GM18505 (cell line): ENCODE measurements at regions not wholly inside any gene's neighbourhood (a gene's known extent, or its start where the extent isn't known, plus 50 kb on each side); places are given as distances from the start of the nearest gene placed in this dataset.

Source experiments
- ATAC-seq: cut with Tn5 transposase; IDR thresholded peaks from one replicate; pipeline ENCODE4 v1.9.1; 2021; ENCODE audit not compliant: unreplicated experiment
- POLR2A ChIP-seq: IDR thresholded peaks from 4 replicates; pipeline ENCODE4 v1.6.1; 2011; ENCODE audit warnings: borderline replicate concordance; ENCODE audit not compliant: insufficient read depth, insufficient read length; ENCODE audit errors: extremely low read depth

DNA sequence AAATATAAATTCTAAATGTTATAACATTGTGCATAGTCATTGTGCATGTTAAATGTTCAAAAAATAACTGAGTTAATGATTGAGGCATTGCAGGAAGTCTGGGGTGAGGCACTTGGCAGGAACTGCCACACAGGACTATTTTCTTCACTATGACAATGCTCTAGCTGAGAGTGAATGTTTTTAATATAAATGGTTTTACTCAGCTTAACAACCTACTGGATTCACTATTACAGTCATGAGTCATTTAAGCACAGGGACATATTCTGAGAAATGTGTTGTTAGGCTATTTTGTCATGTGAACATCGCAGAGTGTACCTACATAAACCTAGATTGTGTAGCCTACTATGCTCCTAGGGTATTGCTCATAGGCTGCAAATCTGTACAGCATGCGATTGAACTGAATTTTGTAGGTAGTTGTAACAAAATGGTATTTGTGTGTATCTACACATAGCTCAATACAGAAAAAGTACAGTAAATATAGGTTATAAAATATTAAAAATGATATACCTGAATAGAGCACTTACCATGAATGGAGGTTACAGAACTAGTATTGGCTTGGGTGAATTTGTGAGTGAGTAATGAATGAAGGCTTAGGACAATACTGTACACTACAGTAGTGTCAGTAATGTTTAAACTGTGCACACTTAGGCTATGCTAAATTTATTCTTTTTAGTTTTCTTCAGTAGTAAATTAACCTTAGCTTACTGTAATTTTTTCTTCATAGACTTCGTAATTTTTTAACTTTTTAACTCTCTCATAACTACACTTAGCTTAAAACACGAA, 346.1 kb upstream of the PTGER4 start:
- ATAC-seq, result no peak
- TF ChIP-seq POLR2A, result no peak

- no peak for ATAC-seq
- TF ChIP-seq POLR2A, result no peak
Observed at GRCh38 chr5:40332970-40333369, 346.7 kb upstream of the PTGER4 start.

- no peak for TF ChIP-seq POLR2A
- no peak for ATAC-seq
Observed at GRCh38 chr5:40331616-40332015, 348.1 kb upstream of the PTGER4 start.

DNA sequence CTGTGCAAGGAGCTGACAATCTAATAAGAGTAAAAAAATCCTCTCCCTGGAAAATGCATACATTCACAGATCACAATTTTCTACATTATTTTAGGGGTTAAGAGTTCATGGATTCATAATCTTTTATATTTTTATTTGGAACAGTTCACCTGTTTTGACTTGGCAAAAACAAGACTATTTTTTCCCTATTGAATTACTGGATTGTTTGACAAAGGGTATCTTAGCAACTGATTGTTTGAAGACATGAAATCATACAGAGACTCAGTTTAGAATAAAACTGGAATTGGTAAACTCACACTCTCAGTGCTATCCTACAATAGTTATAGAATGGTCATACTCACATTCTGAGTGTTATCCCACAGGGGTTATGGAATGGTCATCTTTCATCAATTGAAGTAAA, 358.2 kb upstream of the PTGER4 start:
- no peak for TF ChIP-seq POLR2A
- ATAC-seq, result no peak

DNA sequence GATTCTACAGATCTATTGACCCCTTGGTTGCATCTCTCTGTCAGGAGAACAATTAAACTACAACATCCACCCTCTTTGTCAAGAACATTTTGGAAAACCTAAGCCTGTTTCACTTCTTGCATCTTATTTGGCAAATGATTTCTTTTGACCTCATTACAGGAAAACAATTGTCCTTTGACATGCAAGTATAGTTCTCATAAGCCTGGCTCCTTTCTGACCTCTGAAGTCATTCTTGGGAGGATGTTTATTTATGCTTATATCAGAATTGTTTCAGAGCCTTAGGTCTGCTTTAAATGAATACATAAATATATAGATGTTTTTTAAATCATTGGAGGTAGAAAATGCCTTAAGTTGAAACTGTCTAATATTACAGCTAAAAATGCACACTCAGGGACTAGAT, 361.3 kb upstream of the PTGER4 start:
- TF ChIP-seq POLR2A, result no peak
- no peak for ATAC-seq

GRCh38 chr5:40317023-40317422, 362.7 kb upstream of the PTGER4 start:
- ATAC-seq, result no peak
- TF ChIP-seq POLR2A, result no peak

DNA sequence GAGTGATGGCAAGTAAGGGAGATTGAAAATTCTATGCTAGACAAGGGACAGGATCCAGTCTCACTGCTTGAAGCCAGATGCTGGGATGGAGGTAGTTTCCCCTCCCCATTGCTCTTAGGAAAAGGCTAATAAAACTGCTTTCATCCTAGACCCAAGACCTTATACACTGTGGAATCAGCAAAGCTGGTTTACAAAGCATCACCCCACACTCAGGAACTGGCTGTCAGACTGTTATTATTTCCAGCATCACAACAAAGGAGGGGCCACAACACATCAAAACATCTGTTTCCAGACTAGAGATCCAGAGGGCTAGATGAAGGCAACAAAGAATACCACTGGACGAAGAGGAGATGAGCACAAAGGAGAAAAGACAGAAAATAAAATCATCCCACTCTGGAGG, 364.6 kb upstream of the PTGER4 start:
- TF ChIP-seq POLR2A, result no peak
- ATAC-seq, result no peak

GRCh38 chr5:40314275-40314674, 365.4 kb upstream of the PTGER4 start:
- TF ChIP-seq POLR2A, result no peak
- ATAC-seq, result no peak

DNA sequence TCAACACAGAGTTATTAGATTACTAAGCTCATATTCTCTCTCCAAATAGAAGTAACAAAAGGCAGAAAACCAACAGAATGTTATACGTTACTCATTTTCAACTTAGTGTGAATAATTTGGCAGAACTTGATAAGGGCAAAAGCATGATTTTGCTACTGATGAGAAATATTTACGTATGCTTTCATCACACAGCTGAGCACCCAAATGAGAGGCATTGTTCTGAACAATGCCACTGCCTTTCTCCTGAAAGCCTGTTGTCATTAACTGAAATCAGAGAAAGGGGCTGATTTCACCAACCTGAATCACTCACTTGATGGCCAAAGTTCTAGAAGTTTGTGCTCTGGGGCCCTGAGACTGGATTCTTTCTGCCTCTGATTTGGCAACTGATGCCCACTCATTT, 367.5 kb upstream of the PTGER4 start:
- no peak for ATAC-seq
- TF ChIP-seq POLR2A, result no peak

DNA sequence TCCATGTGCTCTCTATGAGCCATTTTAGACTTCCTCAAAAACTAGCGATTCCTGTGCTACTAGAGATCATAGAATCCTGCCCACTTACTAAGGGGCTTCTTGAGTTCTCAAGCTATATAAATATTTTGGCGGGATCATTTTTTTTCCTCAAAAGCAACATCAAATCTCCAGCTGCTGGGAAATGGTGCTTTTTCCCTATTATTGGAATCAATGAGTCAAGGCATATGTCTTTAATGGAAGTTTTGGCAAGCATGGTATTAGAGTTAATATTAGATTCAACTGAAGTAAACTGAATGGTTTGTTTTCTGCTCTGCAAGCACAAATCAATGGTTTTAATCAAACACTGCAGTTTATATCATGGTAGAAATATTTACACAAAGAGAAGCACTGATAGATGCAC, 369.9 kb upstream of the PTGER4 start:
- no peak for ATAC-seq
- no peak for TF ChIP-seq POLR2A

DNA sequence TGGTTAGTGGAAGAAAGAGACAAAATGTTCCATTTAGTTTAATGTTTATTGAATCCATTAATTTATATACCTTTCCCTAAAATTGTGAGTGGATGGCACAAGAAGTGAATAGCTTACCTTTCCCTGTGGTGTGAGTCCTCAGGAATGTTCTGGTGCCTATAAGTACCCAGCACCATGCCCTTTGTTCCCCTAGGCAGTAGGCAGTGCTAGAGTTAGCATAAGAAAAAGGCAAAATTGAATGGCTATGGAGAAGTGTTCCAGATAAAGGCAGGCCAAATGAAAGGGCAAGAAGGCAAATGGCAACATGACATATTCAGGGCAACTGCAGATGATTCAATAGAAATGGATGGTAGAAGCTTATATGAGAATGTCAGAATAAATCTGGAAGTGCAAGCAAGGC, 370.8 kb upstream of the PTGER4 start:
- no peak for TF ChIP-seq POLR2A
- no peak for ATAC-seq

GRCh38 chr5:40307920-40308319, 371.8 kb upstream of the PTGER4 start:
- no peak for TF ChIP-seq POLR2A
- ATAC-seq, result no peak

DNA sequence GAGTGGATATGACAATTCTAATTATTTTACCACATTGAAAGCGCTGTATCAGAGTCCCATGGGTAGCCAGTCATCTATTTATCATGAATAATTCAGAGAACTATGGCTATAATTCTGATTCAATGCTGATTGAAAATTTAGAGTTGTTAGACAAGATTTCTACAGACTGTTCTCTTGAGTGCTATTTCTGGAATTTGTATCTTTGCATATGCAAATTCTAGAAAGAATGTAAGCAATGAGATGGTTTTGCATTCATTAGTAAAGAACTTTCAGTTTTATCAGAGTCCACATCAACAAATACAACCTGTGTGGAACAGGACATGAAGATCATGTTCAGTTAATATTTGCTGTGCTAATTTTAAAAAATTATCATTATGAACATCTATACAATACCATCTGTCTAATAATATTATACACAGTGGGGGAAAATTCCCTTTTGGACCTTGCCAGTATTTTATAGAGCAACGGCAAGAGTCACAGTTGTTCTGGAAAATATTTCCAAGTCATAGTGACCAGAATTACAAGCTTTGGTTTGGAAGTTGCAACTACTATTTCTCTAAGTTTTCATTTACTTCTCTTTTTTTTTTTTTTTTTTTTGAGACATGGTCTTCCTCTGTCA, 372.7 kb upstream of the PTGER4 start:
- no peak for ATAC-seq
- TF ChIP-seq POLR2A, result no peak

DNA sequence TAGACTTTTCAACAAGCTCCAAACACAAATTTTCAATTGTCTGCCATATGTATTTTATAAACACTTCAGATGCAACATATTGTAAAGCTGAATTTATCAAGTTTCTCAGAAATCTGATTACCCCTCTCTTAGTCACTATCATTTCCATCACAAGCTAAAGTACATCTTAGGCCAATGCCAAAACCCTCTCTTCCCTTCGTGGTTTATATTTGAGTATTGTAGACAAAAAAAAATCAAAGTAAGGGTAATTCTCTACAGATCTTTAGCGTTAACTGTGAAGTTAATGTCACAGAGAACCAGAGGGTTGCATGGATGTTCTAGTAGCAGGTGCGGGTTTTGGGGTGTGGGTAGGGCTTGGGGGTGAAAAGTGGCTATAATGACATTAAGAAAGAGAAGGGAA, 387.7 kb upstream of the PTGER4 start:
- TF ChIP-seq POLR2A, result no peak
- no peak for ATAC-seq

DNA sequence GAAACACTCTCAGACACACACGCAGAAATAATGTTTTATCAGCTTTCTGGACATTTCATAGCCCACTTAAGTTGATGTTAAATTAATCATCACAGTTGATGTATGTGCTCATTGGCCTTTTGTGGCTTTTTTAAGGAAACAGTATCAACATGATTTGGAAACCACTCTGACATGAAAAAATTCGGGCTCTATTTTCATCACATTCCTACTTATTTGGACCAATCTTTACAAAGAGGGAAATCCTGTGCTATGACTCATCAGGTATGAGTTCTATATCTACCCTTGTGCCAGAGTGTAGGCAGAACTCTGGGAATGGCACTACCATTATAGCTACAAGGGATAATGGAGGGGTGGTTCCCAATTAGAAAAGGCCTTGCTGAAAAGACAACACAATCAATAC, 388.4 kb upstream of the PTGER4 start:
- ATAC-seq, result no peak
- TF ChIP-seq POLR2A, result no peak

GRCh38 chr5:40288800-40289485, 390.8 kb upstream of the PTGER4 start:
- no peak for ATAC-seq
- TF ChIP-seq POLR2A, result no peak
